Kidney (tissue), 13 donors: ENCODE measurements at regions not wholly inside any gene's neighbourhood (a gene's known extent, or its start where the extent isn't known, plus 50 kb on each side); places are given as distances from the start of the nearest gene placed in this dataset.

ENCODE experiments used
- DNase-seq, 5 donors: peaks; one replicate each; pipeline ENCODE4 v3.0.0-alpha.2; 2013 to 2020
- FAIRE-seq: peaks from 2 replicates; lab custom pipeline; 2012; peaks lifted over from hg19 to GRCh38; lab: Jason Lieb, UNC
- H3K27ac ChIP-seq, 2 donors: one replicate each; pipeline ENCODE4 v1.7.0; 2013; ENCODE audit warnings: low read depth in 2 of 2, low read length in 2 of 2, inconsistent platforms in 1 of 2
- H3K27me3 ChIP-seq: one replicate; pipeline ENCODE4 v1.7.1; 2013; ENCODE audit warnings: low read length, inconsistent platforms; ENCODE audit not compliant: control insufficient read depth, insufficient read depth
- H3K36me3 ChIP-seq, 3 donors: one replicate each; pipeline versions ENCODE4 v1.7.0 to v1.7.1; 2013; ENCODE audit warnings: low read length in 3 of 3, control low read depth in 1 of 3, inconsistent platforms in 1 of 3; ENCODE audit not compliant: insufficient read depth in 3 of 3, control insufficient read depth in 2 of 3
- H3K4me1 ChIP-seq, 3 donors: one replicate each; pipeline versions ENCODE4 v1.7.0 to v1.7.1; 2013; ENCODE audit warnings: low read length in 3 of 3, inconsistent platforms in 1 of 3, low read depth in 1 of 3; ENCODE audit not compliant: control insufficient read depth in 2 of 3, insufficient read depth in 2 of 3
- H3K4me3 ChIP-seq, 3 donors: one replicate each; pipeline versions ENCODE4 v1.7.0 to v1.8.1; 2013; ENCODE audit warnings: low read length in 3 of 3, control low read depth in 1 of 3, inconsistent platforms in 1 of 3
- H3K9ac ChIP-seq, 3 donors: one replicate each; pipeline versions ENCODE4 v1.7.0 to v1.7.1; 2013; ENCODE audit warnings: low read length in 3 of 3, control low read depth in 1 of 3, inconsistent platforms in 1 of 3
- H3K9me3 ChIP-seq, 3 donors: one replicate each; pipeline versions ENCODE4 v1.7.0 to v1.7.1; 2013; ENCODE audit warnings: low read length in 3 of 3, control low read depth in 1 of 3, inconsistent platforms in 1 of 3; ENCODE audit not compliant: control insufficient read depth in 2 of 3, insufficient read depth in 1 of 3
- intact Hi-C: fragments of 100-400 bp; cut with DNase I; formaldehyde crosslinking; loops from one replicate; pipeline ENCODE4 v1.11.1; 2022
- TF ChIP-seq, protein P1 (sequence below): IDR thresholded peaks from 3 replicates; pipeline ENCODE4 v1.5.1; 2012; ENCODE audit warnings: mild to moderate bottlenecking, moderate library complexity, borderline replicate concordance; ENCODE audit not compliant: insufficient read depth; ENCODE audit errors: extremely low read depth
- donor health status: control.
- donor health status: control.
- donor health status: control.
- donor health status: control.
- donor health status: control.
- donor health status: DM: yes; HTN: yes; CAD: no.
- donor health status: Normal renal cell carcinoma (clear cell type).

- TF ChIP-seq, protein P1, sequence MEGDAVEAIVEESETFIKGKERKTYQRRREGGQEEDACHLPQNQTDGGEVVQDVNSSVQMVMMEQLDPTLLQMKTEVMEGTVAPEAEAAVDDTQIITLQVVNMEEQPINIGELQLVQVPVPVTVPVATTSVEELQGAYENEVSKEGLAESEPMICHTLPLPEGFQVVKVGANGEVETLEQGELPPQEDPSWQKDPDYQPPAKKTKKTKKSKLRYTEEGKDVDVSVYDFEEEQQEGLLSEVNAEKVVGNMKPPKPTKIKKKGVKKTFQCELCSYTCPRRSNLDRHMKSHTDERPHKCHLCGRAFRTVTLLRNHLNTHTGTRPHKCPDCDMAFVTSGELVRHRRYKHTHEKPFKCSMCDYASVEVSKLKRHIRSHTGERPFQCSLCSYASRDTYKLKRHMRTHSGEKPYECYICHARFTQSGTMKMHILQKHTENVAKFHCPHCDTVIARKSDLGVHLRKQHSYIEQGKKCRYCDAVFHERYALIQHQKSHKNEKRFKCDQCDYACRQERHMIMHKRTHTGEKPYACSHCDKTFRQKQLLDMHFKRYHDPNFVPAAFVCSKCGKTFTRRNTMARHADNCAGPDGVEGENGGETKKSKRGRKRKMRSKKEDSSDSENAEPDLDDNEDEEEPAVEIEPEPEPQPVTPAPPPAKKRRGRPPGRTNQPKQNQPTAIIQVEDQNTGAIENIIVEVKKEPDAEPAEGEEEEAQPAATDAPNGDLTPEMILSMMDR, result no peak
- Histone ChIP-seq H3K4me3 (no peak overlapping the region), H3K36me3 (no peaks in the 10 kb centered on the region), H3K9me3 (peaks cover 0 to 4% (median 0%) of the 10 kb centered on the region in 3 donors), H3K27ac (no peak overlapping the region), H3K9ac (no peak overlapping the region), H3K27me3 (no peaks in the 10 kb centered on the region), H3K4me1 (peaks cover 0 to 3% (median 0%) of the 10 kb centered on the region in 3 donors)
- DNase-seq (no peak), FAIRE-seq (no peak)
- intact Hi-C loops, result no loop called here
Observed at GRCh38 chr2:143954844-143955243, 565.1 kb downstream of the ZEB2 start.

GRCh38 chr2:143954186-143954585 is 565.7 kb downstream of the ZEB2 start:
- H3K4me1 ChIP-seq, result peaks cover 0 to 3% (median 0%) of the 10 kb centered on the region in 3 donors
- intact Hi-C loops, result no loop called here
- DNase-seq, result no peak
- H3K9ac ChIP-seq, result no peak overlapping the region
- TF ChIP-seq, protein P1, result no peak
- H3K27ac ChIP-seq, result no peak overlapping the region
- peaks cover 0 to 4% (median 0%) of the 10 kb centered on the region in 3 donors for H3K9me3 ChIP-seq
- H3K36me3 ChIP-seq, result no peaks in the 10 kb centered on the region
- no peak overlapping the region for H3K4me3 ChIP-seq
- no peaks in the 10 kb centered on the region for H3K27me3 ChIP-seq
- FAIRE-seq, result no peak

GRCh38 chr2:143953451-143954030 is 566.4 kb downstream of the ZEB2 start:
- Histone ChIP-seq H3K4me1 (peaks cover 0 to 3% (median 0%) of the 10 kb centered on the region in 3 donors), H3K36me3 (no peaks in the 10 kb centered on the region), H3K4me3 (no peak overlapping the region), H3K27ac (no peak overlapping the region), H3K9ac (no peak overlapping the region), H3K9me3 (peaks cover 0 to 4% (median 0%) of the 10 kb centered on the region in 3 donors), H3K27me3 (no peaks in the 10 kb centered on the region)
- DNase-seq, result no peak
- TF ChIP-seq, protein P1, result no peak
- intact Hi-C loops, result no loop called here
- no peak for FAIRE-seq

GRCh38 chr2:143952536-143952935 is 567.4 kb downstream of the ZEB2 start:
- FAIRE-seq, result no peak
- no peak overlapping the region for H3K9ac ChIP-seq
- no peaks in the 10 kb centered on the region for H3K27me3 ChIP-seq
- no peaks in the 10 kb centered on the region for H3K36me3 ChIP-seq
- H3K4me3 ChIP-seq, result no peak overlapping the region
- TF ChIP-seq, protein P1, result no peak
- H3K9me3 ChIP-seq, result no peaks in the 10 kb centered on the region
- intact Hi-C loops, result no loop called here
- H3K27ac ChIP-seq, result no peak overlapping the region
- DNase-seq, result no peak
- peaks cover 0 to 3% (median 0%) of the 10 kb centered on the region in 3 donors for H3K4me1 ChIP-seq
